ENCODE measurements at regions not wholly inside any gene's neighbourhood (a gene's known extent, or its start where the extent isn't known, plus 50 kb on each side); places are given as distances from the start of the nearest gene placed in this dataset.

DNA sequence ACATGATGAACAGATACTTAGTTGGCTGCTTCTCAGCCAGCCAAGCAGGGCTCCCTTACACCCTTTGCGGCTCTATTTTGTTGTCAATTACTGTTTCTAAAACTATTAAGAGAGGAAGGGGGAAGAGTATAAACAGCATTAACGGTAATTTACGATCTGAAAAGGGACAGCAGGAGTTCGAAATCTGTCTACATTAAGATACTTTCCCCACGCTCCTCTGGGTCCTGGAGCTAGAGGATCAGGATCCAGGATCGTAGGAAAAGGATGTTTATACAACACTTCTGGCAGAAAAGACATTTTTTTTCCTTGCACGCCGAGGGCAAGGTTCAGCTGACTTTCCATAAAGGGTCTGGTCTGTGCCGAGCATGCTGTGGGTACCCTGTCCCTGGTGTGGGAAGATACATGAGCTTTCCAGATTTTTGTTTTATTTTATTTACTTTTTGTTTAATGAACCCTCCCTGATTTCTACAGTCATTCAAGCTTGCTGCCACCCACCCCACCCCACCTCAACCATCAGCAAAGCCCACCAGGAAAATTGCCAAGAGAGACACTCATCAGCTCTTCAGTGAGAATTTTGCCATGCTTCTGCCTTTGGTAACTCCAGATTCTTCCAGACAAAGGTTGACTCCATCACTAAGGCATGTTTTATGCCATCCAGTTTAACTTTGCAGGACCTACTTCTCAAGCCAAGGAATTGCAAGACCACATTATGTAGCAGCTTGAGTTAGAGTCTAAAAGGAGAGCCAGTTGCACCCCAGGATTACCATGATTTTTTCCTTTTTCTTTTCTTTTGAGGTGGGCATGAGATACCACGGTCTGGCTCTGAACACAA is 188.1 kb downstream of the QDPR start:
- Histone ChIP-seq H3K9me3 (ENCODE audit: control insufficient read depth in 4 of 4, insufficient read depth in 3 of 4, low read length in 3 of 4) (peaks cover 0 to 6% (median 0%) of the 10 kb centered on the region in 4 donors), H3K27me3 (ENCODE audit: control insufficient read depth in 3 of 3, insufficient read depth in 3 of 3, low read length in 2 of 3) (peaks cover 0 to 3% (median 0%) of the 10 kb centered on the region in 3 donors), H3K4me1 (ENCODE audit: control insufficient read depth in 5 of 5, insufficient read depth in 5 of 5, low read length in 5 of 5) (peaks cover 2 to 24% (median 6%) of the 10 kb centered on the region in 5 donors), H3K9ac (ENCODE audit: insufficient read depth in 1 of 2, low read length in 2 of 2) (no peak overlapping the region), H3K4me3 (no peak overlapping the region), H3K27ac (ENCODE audit: low read depth in 1 of 2, low read length in 1 of 2) (peak overlapping the region in 1 of 2 donors; percentile 74), H3K36me3 (ENCODE audit: control insufficient read depth in 4 of 4, insufficient read depth in 4 of 4, low read length in 4 of 4) (no peaks in the 10 kb centered on the region)
- no peak for ATAC-seq (ENCODE audit: insufficient read depth, low FRiP score)
- TF ChIP-seq CTCF (IDR thresholded peaks at IDR 0.05; ENCODE audit: control extremely low read depth, extremely low read depth): no peak
- peak; percentile 73 to 88 (median 84) for DNase-seq
- 43 to 49% methylated on average over 10 of the region's 10 CpGs for WGBS, 2 donors

- H3K27me3 ChIP-seq (ENCODE audit: control insufficient read depth in 3 of 3, insufficient read depth in 3 of 3, low read length in 2 of 3): peaks cover 0 to 5% (median 3%) of the 10 kb centered on the region in 3 donors
- no peaks in the 10 kb centered on the region for H3K36me3 ChIP-seq (ENCODE audit: control insufficient read depth in 4 of 4, insufficient read depth in 4 of 4, low read length in 4 of 4)
- ATAC-seq (ENCODE audit: insufficient read depth, low FRiP score): no peak
- H3K9me3 ChIP-seq (ENCODE audit: control insufficient read depth in 4 of 4, insufficient read depth in 3 of 4, low read length in 3 of 4): peaks cover 0 to 6% (median 0%) of the 10 kb centered on the region in 4 donors
- no peak overlapping the region for H3K4me3 ChIP-seq
- H3K4me1 ChIP-seq (ENCODE audit: control insufficient read depth in 5 of 5, insufficient read depth in 5 of 5, low read length in 5 of 5): peaks cover 2 to 16% (median 6%) of the 10 kb centered on the region in 5 donors
- H3K27ac ChIP-seq (ENCODE audit: low read depth in 1 of 2, low read length in 1 of 2): no peak overlapping the region
- no peak overlapping the region for H3K9ac ChIP-seq (ENCODE audit: insufficient read depth in 1 of 2, low read length in 2 of 2)
- no peak for DNase-seq
- TF ChIP-seq CTCF (IDR thresholded peaks at IDR 0.05; ENCODE audit: control extremely low read depth, extremely low read depth): no peak
Observed at GRCh38 chr4:17322514-17322913, 189.4 kb downstream of the QDPR start.

GRCh38 chr4:17320046-17320445 is 191.8 kb downstream of the QDPR start:
- Histone ChIP-seq H3K4me3 (no peak overlapping the region), H3K36me3 (ENCODE audit: control insufficient read depth in 4 of 4, insufficient read depth in 4 of 4, low read length in 4 of 4) (no peaks in the 10 kb centered on the region), H3K9me3 (ENCODE audit: control insufficient read depth in 4 of 4, insufficient read depth in 3 of 4, low read length in 3 of 4) (peaks cover 0 to 6% (median 0%) of the 10 kb centered on the region in 4 donors), H3K27ac (ENCODE audit: low read depth in 1 of 2, low read length in 1 of 2) (no peak overlapping the region), H3K27me3 (ENCODE audit: control insufficient read depth in 3 of 3, insufficient read depth in 3 of 3, low read length in 2 of 3) (peaks cover 0 to 12% (median 3%) of the 10 kb centered on the region in 3 donors), H3K9ac (ENCODE audit: insufficient read depth in 1 of 2, low read length in 2 of 2) (no peak overlapping the region), H3K4me1 (ENCODE audit: control insufficient read depth in 5 of 5, insufficient read depth in 5 of 5, low read length in 5 of 5) (peaks cover 0 to 14% (median 6%) of the 10 kb centered on the region in 5 donors)
- ATAC-seq (ENCODE audit: insufficient read depth, low FRiP score) (no peak), DNase-seq (no peak)
- no peak for TF ChIP-seq CTCF (IDR thresholded peaks at IDR 0.05; ENCODE audit: control extremely low read depth, extremely low read depth)
- WGBS, 2 donors: 74 to 78% methylated on average over 6 of the region's 6 CpGs
